GM23338 (cell line): ENCODE measurements at regions not wholly inside any gene's neighbourhood (a gene's known extent, or its start where the extent isn't known, plus 50 kb on each side); places are given as distances from the start of the nearest gene placed in this dataset.

ENCODE experiments used
- ATAC-seq: fragments of 200-7000 bp; cut with Tn5 transposase; 3 replicates; pipeline ENCODE4 v1.9.1; 2020
- DNase-seq: peaks from one replicate; pipeline ENCODE4 v3.0.0-alpha.2; 2015; ENCODE audit warnings: low spot score
- H2AFZ ChIP-seq: fragments of 200-600 bp; sonication (generic); 2 replicates; pipeline ENCODE4 v1.8.0; 2016; ENCODE audit warnings: antibody characterized with exemption, mild to moderate bottlenecking, moderate library complexity
- H3F3A ChIP-seq: fragments of 200-600 bp; sonication (generic); replicated peaks from 2 replicates; pipeline ENCODE4 v1.8.0; 2017; ENCODE audit warnings: antibody characterized with exemption, mixed run types, low read depth
- H3K27ac ChIP-seq: fragments of 200-600 bp; sonication (generic); 2 replicates; pipeline ENCODE4 v1.6.1; 2016; ENCODE audit warnings: low read depth
- H3K27me3 ChIP-seq: fragments of 200-600 bp; sonication (generic); 2 replicates; pipeline ENCODE4 v1.8.0; 2016; ENCODE audit warnings: mild to moderate bottlenecking, mixed run types, moderate library complexity; ENCODE audit not compliant: insufficient read depth
- H3K36me3 ChIP-seq: fragments of 200-600 bp; sonication (generic); 2 replicates; pipeline ENCODE4 v1.8.0; 2016; ENCODE audit warnings: mild to moderate bottlenecking; ENCODE audit not compliant: insufficient read depth
- H3K4me1 ChIP-seq: fragments of 200-600 bp; sonication (generic); 2 replicates; pipeline ENCODE4 v1.8.0; 2016; ENCODE audit warnings: mild to moderate bottlenecking, moderate library complexity; ENCODE audit not compliant: insufficient read depth
- H3K4me2 ChIP-seq: fragments of 200-600 bp; sonication (generic); 2 replicates; pipeline ENCODE4 v1.7.1; 2017; ENCODE audit warnings: mixed run types
- H3K4me3 ChIP-seq: fragments of 200-600 bp; sonication (generic); 2 replicates; pipeline ENCODE4 v1.6.1; 2016; ENCODE audit warnings: mixed run types
- H3K79me2 ChIP-seq: fragments of 200-600 bp; sonication (generic); replicated peaks from 2 replicates; pipeline ENCODE4 v1.8.0; 2017; ENCODE audit warnings: mild to moderate bottlenecking; ENCODE audit not compliant: insufficient read depth
- H3K9me2 ChIP-seq: fragments of 200-600 bp; sonication (generic); 2 replicates; pipeline ENCODE4 v1.8.0; 2017; ENCODE audit not compliant: insufficient read depth
- H4K20me1 ChIP-seq: fragments of 200-600 bp; sonication (generic); replicated peaks from 2 replicates; pipeline ENCODE4 v1.8.0; 2017; ENCODE audit warnings: mild to moderate bottlenecking; ENCODE audit not compliant: insufficient read depth
- H3K27ac Mint-ChIP-seq: 2 replicates; pipeline ENCODE4 v1.8.0; 2020; ENCODE audit warnings: inconsistent platforms, mild to moderate bottlenecking, moderate library complexity, mixed read lengths
- H3K27me3 Mint-ChIP-seq: 3 replicates; pipeline ENCODE4 v1.8.0; 2022; ENCODE audit warnings: low read depth, mild to moderate bottlenecking, moderate library complexity, mixed read lengths, inconsistent platforms; ENCODE audit not compliant: insufficient read depth, poor library complexity
- H3K36me3 Mint-ChIP-seq: 3 replicates; pipeline ENCODE4 v1.8.0; 2021; ENCODE audit warnings: low read depth, mild to moderate bottlenecking, inconsistent platforms, moderate library complexity, mixed read lengths
- H3K4me1 Mint-ChIP-seq: 3 replicates; pipeline ENCODE4 v1.8.0; 2020; ENCODE audit warnings: mild to moderate bottlenecking, inconsistent platforms, mixed read lengths
- H3K4me3 Mint-ChIP-seq: 3 replicates; pipeline ENCODE4 v1.8.0; 2021; ENCODE audit warnings: moderate library complexity, mild to moderate bottlenecking, inconsistent platforms, mixed read lengths
- H3K9me3 Mint-ChIP-seq: 3 replicates; pipeline ENCODE4 v1.8.0; 2020; ENCODE audit warnings: moderate library complexity, mild to moderate bottlenecking, inconsistent platforms, mixed read lengths
- CREB1 ChIP-seq: fragments of 250-450 bp; sonication (Bioruptor Pico); IDR thresholded peaks from 2 replicates; pipeline ENCODE4 v1.5.0; 2020; ENCODE audit warnings: low read depth, mild to moderate bottlenecking, moderate library complexity
- EZH2 ChIP-seq: fragments of 200-600 bp; sonication (generic); IDR thresholded peaks from one replicate; pipeline ENCODE4 v1.8.0; 2017; ENCODE audit warnings: antibody characterized with exemption, mild to moderate bottlenecking, low read depth; ENCODE audit not compliant: unreplicated experiment
- EZH2phosphoT487 ChIP-seq: fragments of 200-600 bp; sonication (generic); IDR thresholded peaks from one replicate; pipeline ENCODE4 v1.8.1; 2018; ENCODE audit warnings: antibody characterized with exemption; ENCODE audit not compliant: unreplicated experiment
- JUNB ChIP-seq: IDR thresholded peaks from one replicate; pipeline ENCODE4 v1.6.1; 2016; ENCODE audit warnings: antibody characterized with exemption; ENCODE audit not compliant: unreplicated experiment
- NANOG ChIP-seq: IDR thresholded peaks from 2 replicates; pipeline ENCODE4 v1.6.1; 2016; ENCODE audit warnings: antibody characterized with exemption, borderline replicate concordance
- POLR2AphosphoS5 ChIP-seq: IDR thresholded peaks from 2 replicates; pipeline ENCODE4 v1.6.1; 2016; ENCODE audit warnings: antibody characterized with exemption, low read depth
- STAT1 ChIP-seq: IDR thresholded peaks from one replicate; pipeline ENCODE4 v1.6.1; 2016; ENCODE audit warnings: antibody characterized with exemption; ENCODE audit not compliant: unreplicated experiment
- ZNF114 ChIP-seq: fragments of 250-450 bp; sonication (Bioruptor Pico); IDR thresholded peaks from 2 replicates; pipeline ENCODE4 v1.5.0; 2020; ENCODE audit warnings: mild to moderate bottlenecking, moderate library complexity
- ZNF331 ChIP-seq: fragments of 250-450 bp; sonication (Bioruptor Pico); IDR thresholded peaks from 2 replicates; pipeline ENCODE4 v1.5.0; 2020; ENCODE audit warnings: low read depth, mild to moderate bottlenecking, moderate library complexity
- TF ChIP-seq, protein P1 (sequence below): IDR thresholded peaks from 2 replicates; pipeline ENCODE4 v1.6.1; 2016; ENCODE audit warnings: antibody characterized with exemption
- TF ChIP-seq, protein P2 (sequence below): fragments of 250-450 bp; sonication (Bioruptor Pico); IDR thresholded peaks from 2 replicates; pipeline ENCODE4 v1.5.0; 2020; ENCODE audit warnings: mild to moderate bottlenecking, moderate library complexity
- TF ChIP-seq, protein P3 (sequence below): IDR thresholded peaks from one replicate; pipeline ENCODE4 v1.6.1; 2018; ENCODE audit warnings: antibody characterized with exemption; ENCODE audit not compliant: unreplicated experiment
- TF ChIP-seq, protein P4 (sequence below), 2 experiments: fragments of 200-600 bp in 1 of 2; sonication (generic) in 1 of 2; conservative IDR thresholded peaks; 2 replicates each; pipeline versions ENCODE4 v1.5.1 to v1.6.1; 2016 to 2017; ENCODE audit warnings: antibody characterized with exemption in 2 of 2, low read depth in 2 of 2, mild to moderate bottlenecking in 2 of 2, moderate library complexity in 1 of 2

DNA sequence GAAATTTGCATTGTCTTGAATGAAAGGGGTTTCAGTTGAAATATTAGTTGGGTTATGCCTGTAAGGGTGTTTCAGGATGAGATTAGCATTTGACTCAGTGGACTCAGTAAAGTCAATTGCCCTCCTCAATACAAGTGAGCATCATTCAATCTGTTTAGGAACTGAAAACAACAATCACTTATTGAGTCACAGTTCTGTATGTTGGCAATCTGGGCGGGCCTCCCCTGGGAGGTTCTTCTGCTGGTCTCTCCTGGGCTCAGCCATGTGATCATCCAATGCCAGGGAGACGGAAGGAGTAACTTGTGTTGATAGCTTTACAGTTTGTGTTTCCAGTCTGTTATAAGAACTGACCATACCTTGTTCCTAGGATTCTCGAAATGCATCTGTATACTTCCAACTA, 262.9 kb upstream of the RUNX1 start:
- Histone ChIP-seq H3K27ac (no peak overlapping the region), H3K4me1 (no peaks in the 10 kb centered on the region), H3K36me3 (no peaks in the 10 kb centered on the region), H2AFZ (no peak overlapping the region), H3F3A (no peaks in the 10 kb centered on the region), H3K9me2 (no peaks in the 10 kb centered on the region; the same call in 1 of the 2 replicates), H3K4me3 (no peak overlapping the region), H4K20me1 (no peaks in the 10 kb centered on the region), H3K27me3 (no peaks in the 10 kb centered on the region), H3K79me2 (no peaks in the 10 kb centered on the region), H3K4me2 (no peak overlapping the region)
- Mint-ChIP-seq H3K9me3 (peaks cover 5% of the 10 kb centered on the region; the same call in 2 of the 3 replicates), H3K27me3 (no peaks in the 10 kb centered on the region), H3K36me3 (no peaks in the 10 kb centered on the region), H3K27ac (no peak overlapping the region), H3K4me1 (no peaks in the 10 kb centered on the region), H3K4me3 (no peak overlapping the region)
- TF ChIP-seq ZNF331 (CRISPR knock-in tag) (no peak), JUNB (no peak), ZNF114 (CRISPR knock-in tag) (no peak), STAT1 (no peak), CREB1 (CRISPR knock-in tag) (no peak), POLR2AphosphoS5 (no peak), EZH2phosphoT487 (no peak), EZH2 (no peak), NANOG (no peak)
- TF ChIP-seq, protein P1, sequence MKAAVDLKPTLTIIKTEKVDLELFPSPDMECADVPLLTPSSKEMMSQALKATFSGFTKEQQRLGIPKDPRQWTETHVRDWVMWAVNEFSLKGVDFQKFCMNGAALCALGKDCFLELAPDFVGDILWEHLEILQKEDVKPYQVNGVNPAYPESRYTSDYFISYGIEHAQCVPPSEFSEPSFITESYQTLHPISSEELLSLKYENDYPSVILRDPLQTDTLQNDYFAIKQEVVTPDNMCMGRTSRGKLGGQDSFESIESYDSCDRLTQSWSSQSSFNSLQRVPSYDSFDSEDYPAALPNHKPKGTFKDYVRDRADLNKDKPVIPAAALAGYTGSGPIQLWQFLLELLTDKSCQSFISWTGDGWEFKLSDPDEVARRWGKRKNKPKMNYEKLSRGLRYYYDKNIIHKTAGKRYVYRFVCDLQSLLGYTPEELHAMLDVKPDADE: no peak
- TF ChIP-seq, protein P2, sequence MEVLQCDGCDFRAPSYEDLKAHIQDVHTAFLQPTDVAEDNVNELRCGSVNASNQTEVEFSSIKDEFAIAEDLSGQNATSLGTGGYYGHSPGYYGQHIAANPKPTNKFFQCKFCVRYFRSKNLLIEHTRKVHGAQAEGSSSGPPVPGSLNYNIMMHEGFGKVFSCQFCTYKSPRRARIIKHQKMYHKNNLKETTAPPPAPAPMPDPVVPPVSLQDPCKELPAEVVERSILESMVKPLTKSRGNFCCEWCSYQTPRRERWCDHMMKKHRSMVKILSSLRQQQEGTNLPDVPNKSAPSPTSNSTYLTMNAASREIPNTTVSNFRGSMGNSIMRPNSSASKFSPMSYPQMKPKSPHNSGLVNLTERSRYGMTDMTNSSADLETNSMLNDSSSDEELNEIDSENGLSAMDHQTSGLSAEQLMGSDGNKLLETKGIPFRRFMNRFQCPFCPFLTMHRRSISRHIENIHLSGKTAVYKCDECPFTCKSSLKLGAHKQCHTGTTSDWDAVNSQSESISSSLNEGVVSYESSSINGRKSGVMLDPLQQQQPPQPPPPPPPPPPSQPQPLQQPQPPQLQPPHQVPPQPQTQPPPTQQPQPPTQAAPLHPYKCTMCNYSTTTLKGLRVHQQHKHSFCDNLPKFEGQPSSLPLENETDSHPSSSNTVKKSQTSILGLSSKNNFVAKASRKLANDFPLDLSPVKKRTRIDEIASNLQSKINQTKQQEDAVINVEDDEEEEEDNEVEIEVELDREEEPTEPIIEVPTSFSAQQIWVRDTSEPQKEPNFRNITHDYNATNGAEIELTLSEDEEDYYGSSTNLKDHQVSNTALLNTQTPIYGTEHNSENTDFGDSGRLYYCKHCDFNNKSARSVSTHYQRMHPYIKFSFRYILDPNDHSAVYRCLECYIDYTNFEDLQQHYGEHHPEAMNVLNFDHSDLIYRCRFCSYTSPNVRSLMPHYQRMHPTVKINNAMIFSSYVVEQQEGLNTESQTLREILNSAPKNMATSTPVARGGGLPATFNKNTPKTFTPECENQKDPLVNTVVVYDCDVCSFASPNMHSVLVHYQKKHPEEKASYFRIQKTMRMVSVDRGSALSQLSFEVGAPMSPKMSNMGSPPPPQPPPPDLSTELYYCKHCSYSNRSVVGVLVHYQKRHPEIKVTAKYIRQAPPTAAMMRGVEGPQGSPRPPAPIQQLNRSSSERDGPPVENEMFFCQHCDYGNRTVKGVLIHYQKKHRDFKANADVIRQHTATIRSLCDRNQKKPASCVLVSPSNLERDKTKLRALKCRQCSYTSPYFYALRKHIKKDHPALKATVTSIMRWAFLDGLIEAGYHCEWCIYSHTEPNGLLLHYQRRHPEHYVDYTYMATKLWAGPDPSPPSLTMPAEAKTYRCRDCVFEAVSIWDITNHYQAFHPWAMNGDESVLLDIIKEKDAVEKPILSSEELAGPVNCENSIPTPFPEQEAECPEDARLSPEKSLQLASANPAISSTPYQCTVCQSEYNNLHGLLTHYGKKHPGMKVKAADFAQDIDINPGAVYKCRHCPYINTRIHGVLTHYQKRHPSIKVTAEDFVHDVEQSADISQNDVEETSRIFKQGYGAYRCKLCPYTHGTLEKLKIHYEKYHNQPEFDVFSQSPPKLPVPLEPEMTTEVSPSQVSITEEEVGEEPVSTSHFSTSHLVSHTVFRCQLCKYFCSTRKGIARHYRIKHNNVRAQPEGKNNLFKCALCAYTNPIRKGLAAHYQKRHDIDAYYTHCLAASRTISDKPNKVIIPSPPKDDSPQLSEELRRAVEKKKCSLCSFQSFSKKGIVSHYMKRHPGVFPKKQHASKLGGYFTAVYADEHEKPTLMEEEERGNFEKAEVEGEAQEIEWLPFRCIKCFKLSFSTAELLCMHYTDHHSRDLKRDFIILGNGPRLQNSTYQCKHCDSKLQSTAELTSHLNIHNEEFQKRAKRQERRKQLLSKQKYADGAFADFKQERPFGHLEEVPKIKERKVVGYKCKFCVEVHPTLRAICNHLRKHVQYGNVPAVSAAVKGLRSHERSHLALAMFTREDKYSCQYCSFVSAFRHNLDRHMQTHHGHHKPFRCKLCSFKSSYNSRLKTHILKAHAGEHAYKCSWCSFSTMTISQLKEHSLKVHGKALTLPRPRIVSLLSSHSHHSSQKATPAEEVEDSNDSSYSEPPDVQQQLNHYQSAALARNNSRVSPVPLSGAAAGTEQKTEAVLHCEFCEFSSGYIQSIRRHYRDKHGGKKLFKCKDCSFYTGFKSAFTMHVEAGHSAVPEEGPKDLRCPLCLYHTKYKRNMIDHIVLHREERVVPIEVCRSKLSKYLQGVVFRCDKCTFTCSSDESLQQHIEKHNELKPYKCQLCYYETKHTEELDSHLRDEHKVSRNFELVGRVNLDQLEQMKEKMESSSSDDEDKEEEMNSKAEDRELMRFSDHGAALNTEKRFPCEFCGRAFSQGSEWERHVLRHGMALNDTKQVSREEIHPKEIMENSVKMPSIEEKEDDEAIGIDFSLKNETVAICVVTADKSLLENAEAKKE (CRISPR knock-in tag): no peak
- TF ChIP-seq, protein P3, sequence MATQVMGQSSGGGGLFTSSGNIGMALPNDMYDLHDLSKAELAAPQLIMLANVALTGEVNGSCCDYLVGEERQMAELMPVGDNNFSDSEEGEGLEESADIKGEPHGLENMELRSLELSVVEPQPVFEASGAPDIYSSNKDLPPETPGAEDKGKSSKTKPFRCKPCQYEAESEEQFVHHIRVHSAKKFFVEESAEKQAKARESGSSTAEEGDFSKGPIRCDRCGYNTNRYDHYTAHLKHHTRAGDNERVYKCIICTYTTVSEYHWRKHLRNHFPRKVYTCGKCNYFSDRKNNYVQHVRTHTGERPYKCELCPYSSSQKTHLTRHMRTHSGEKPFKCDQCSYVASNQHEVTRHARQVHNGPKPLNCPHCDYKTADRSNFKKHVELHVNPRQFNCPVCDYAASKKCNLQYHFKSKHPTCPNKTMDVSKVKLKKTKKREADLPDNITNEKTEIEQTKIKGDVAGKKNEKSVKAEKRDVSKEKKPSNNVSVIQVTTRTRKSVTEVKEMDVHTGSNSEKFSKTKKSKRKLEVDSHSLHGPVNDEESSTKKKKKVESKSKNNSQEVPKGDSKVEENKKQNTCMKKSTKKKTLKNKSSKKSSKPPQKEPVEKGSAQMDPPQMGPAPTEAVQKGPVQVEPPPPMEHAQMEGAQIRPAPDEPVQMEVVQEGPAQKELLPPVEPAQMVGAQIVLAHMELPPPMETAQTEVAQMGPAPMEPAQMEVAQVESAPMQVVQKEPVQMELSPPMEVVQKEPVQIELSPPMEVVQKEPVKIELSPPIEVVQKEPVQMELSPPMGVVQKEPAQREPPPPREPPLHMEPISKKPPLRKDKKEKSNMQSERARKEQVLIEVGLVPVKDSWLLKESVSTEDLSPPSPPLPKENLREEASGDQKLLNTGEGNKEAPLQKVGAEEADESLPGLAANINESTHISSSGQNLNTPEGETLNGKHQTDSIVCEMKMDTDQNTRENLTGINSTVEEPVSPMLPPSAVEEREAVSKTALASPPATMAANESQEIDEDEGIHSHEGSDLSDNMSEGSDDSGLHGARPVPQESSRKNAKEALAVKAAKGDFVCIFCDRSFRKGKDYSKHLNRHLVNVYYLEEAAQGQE: no peak
- TF ChIP-seq, protein P4, sequence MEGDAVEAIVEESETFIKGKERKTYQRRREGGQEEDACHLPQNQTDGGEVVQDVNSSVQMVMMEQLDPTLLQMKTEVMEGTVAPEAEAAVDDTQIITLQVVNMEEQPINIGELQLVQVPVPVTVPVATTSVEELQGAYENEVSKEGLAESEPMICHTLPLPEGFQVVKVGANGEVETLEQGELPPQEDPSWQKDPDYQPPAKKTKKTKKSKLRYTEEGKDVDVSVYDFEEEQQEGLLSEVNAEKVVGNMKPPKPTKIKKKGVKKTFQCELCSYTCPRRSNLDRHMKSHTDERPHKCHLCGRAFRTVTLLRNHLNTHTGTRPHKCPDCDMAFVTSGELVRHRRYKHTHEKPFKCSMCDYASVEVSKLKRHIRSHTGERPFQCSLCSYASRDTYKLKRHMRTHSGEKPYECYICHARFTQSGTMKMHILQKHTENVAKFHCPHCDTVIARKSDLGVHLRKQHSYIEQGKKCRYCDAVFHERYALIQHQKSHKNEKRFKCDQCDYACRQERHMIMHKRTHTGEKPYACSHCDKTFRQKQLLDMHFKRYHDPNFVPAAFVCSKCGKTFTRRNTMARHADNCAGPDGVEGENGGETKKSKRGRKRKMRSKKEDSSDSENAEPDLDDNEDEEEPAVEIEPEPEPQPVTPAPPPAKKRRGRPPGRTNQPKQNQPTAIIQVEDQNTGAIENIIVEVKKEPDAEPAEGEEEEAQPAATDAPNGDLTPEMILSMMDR (conservative IDR thresholded peaks at IDR 0.05; ENCODE audit: low read depth in 2 of 2): no peak
- ATAC-seq: no peak
- no peak for DNase-seq
